RWPE2 (cell line): ENCODE measurements at regions not wholly inside any gene's neighbourhood (a gene's known extent, or its start where the extent isn't known, plus 50 kb on each side); places are given as distances from the start of the nearest gene placed in this dataset.
A peak's percentile ranks its signal among the peaks of the same experiment; 100 is the strongest.
"Not testable (repeated sequence)": the region's sequence is repeated elsewhere in the genome, so short reads cannot be mapped to it uniquely, and the experiment has no call there.

Source experiments
- ATAC-seq: fragments of 200-7000 bp; cut with Tn5 transposase; 3 replicates; pipeline ENCODE4 v1.9.1; 2021; ENCODE audit warnings: low read depth
- DNase-seq: peaks from one replicate; pipeline ENCODE4 v3.0.0-alpha.2; 2020; ENCODE audit warnings: low spot score
- H3K27ac ChIP-seq: fragments of 450-650 bp; 2 replicates; pipeline ENCODE4 v1.5.1; 2017; ENCODE audit warnings: mild to moderate bottlenecking; ENCODE audit not compliant: poor library complexity, severe bottlenecking
- H3K27me3 ChIP-seq: fragments of 250-450 bp; sonication (Bioruptor Pico); 2 replicates; pipeline ENCODE4 v1.5.1; 2021; ENCODE audit warnings: mild to moderate bottlenecking, moderate library complexity; ENCODE audit not compliant: insufficient read depth, poor library complexity, severe bottlenecking
- H3K36me3 ChIP-seq: fragments of 250-450 bp; sonication (Bioruptor Pico); 2 replicates; pipeline ENCODE4 v1.5.1; 2020; ENCODE audit warnings: low read depth, mild to moderate bottlenecking, moderate library complexity
- H3K4me1 ChIP-seq: fragments of 250-450 bp; sonication (Bioruptor Pico); 2 replicates; pipeline ENCODE4 v1.5.1; 2021; ENCODE audit warnings: mild to moderate bottlenecking, moderate library complexity; ENCODE audit not compliant: insufficient read depth, poor library complexity, severe bottlenecking
- H3K4me3 ChIP-seq: fragments of 250-450 bp; sonication (Bioruptor Pico); 2 replicates; pipeline ENCODE4 v1.5.1; 2021; ENCODE audit warnings: mild to moderate bottlenecking, moderate library complexity; ENCODE audit not compliant: severe bottlenecking
- H3K9me3 ChIP-seq: fragments of 250-450 bp; sonication (Bioruptor Pico); 2 replicates; pipeline ENCODE4 v1.5.1; 2021; ENCODE audit warnings: mild to moderate bottlenecking, moderate library complexity; ENCODE audit not compliant: severe bottlenecking
- TF ChIP-seq, protein P1 (sequence below): fragments of 450-650 bp; IDR thresholded peaks from one replicate; pipeline ENCODE4 v1.5.1; 2017; ENCODE audit warnings: mild to moderate bottlenecking, moderate library complexity; ENCODE audit not compliant: poor library complexity, severe bottlenecking

DNA sequence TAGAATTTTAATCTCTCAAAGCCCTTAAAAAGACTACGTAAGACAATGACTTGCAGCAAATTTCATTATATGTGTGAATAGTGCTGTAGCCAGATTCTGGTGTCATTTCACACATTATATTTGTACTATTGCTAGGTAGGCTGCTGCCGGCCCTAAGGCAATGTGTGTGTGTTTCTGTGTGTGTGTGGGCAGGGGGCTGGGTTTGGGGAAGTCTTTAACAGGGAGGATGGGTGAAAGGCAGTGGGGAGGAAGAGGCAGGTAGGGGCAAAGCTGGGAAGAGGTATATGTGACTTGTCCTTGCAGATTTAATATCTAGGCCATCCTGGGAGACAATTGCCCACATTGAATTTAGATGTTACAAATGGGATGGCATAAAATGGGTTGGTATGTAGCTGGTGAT is 130.8 kb downstream of the MACIR start:
- TF ChIP-seq, protein P1, sequence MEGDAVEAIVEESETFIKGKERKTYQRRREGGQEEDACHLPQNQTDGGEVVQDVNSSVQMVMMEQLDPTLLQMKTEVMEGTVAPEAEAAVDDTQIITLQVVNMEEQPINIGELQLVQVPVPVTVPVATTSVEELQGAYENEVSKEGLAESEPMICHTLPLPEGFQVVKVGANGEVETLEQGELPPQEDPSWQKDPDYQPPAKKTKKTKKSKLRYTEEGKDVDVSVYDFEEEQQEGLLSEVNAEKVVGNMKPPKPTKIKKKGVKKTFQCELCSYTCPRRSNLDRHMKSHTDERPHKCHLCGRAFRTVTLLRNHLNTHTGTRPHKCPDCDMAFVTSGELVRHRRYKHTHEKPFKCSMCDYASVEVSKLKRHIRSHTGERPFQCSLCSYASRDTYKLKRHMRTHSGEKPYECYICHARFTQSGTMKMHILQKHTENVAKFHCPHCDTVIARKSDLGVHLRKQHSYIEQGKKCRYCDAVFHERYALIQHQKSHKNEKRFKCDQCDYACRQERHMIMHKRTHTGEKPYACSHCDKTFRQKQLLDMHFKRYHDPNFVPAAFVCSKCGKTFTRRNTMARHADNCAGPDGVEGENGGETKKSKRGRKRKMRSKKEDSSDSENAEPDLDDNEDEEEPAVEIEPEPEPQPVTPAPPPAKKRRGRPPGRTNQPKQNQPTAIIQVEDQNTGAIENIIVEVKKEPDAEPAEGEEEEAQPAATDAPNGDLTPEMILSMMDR: no peak
- DNase-seq (no peak), ATAC-seq (no peak)
- Histone ChIP-seq H3K36me3 (no peaks in the 10 kb centered on the region), H3K4me3 (no peak overlapping the region), H3K27me3 (no peaks in the 10 kb centered on the region), H3K27ac (no peak overlapping the region), H3K9me3 (no peaks in the 10 kb centered on the region), H3K4me1 (no peaks in the 10 kb centered on the region)

DNA sequence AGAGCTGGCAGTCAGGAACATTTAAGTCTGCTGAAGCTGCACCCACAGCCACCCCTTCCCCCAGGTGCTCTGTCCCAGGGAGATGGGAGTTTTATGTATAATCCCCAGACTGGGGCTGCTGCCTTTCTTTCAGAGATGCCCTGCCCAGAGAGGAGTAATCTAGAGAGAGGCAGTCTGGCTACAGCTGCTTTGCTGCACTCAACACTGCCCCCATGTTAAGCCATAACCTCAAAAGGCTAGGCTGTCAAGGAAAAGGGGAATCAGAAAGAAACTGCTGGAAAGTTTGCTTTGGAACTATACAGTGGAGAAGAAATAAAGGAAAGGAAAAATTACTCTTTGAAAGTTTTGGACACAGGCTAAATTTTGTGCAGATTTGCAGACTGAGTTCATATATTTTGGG is 127.2 kb downstream of the MACIR start:
- no peaks in the 10 kb centered on the region for H3K4me1 ChIP-seq
- no peak overlapping the region for H3K27ac ChIP-seq
- ATAC-seq: no peak
- no peaks in the 10 kb centered on the region for H3K9me3 ChIP-seq
- TF ChIP-seq, protein P1: peak; percentile 26
- no peak overlapping the region for H3K4me3 ChIP-seq
- no peak for DNase-seq
- H3K36me3 ChIP-seq: no peaks in the 10 kb centered on the region
- no peaks in the 10 kb centered on the region for H3K27me3 ChIP-seq

DNA sequence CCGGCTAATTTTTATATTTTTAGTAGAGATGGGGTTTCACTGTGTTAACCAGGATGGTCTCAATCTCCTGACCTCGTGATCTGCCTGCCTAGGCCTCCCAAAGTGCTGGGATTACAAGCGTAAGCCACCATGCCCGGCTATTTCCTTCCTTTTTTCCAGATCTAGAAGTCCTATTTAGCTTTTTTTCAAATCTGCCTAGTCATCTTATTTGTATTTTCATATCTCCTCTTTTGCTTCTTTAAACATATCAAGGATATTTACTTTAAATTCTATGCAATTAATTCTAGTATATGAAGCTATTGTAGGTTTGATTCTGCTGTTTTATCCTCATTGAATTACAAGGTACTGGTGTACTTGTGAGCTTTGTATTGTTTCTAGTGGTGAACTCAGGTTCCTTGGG is 119.1 kb downstream of the MACIR start:
- H3K4me1 ChIP-seq, H3K27ac ChIP-seq, H3K4me3 ChIP-seq, DNase-seq, H3K36me3 ChIP-seq, H3K9me3 ChIP-seq, ATAC-seq, H3K27me3 ChIP-seq: not testable (repeated sequence)

DNA sequence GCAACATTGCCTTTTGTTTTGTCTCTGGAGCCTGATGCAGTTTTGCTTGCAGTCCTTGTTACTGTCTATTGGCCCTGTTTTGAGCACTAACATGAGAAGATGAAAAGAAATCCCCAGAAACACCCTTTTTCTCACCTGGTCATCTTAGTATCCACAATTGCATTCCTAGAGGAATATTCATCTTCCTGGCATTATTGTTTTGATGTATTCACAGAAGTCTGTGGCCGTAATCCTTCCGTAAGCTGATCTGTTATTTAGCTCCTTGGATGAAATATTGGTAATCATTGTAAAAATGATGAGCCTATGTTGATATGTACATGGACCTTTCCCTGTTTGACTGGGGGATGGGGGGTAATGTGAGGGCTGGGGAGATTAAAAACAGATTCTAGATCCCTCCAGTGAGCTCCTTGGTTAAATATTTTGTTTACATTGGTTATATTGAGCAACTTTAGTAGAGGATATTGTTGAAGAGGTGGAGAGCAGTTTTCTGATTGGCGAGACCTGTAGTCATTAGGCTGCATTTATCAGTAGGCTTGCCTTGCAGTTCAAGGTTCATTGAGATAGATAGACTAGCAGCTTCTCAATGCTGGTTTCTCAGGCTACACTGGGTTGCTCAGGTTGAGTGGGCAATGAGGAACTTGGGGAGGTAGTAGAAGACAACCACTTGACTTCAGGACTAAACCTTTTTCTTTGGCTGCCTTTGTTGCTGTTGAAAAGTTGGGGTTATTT is 117.5 kb downstream of the MACIR start:
- TF ChIP-seq, protein P1: no peak
- no peak overlapping the region for H3K27ac ChIP-seq

DNA sequence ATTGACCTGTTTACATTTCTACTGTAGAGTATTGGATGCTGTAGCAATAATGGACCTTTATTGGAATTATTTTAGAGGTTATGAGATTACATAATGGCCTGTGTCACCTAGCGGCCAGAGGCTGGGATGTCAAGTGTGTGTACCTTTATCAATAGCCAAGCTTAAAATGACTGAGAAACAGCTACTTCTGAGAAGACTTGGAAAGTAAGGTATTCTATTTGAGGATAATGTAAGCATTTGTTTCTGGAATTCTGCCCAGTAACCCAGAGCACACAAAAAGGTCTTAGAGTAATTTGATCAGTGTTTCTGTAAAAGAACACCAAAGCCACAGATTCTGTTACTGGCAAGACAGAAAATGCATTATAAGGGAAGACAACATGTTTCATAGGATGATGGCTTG is 116.8 kb downstream of the MACIR start:
- ATAC-seq (peak; percentile 48), DNase-seq (no peak)
- Histone ChIP-seq H3K36me3 (no peaks in the 10 kb centered on the region), H3K27ac (no peak overlapping the region), H3K4me3 (no peak overlapping the region), H3K9me3 (no peaks in the 10 kb centered on the region), H3K27me3 (no peaks in the 10 kb centered on the region), H3K4me1 (peaks cover 2% of the 10 kb centered on the region)
- TF ChIP-seq, protein P1: peak; percentile 27

More for the DNA sequence above, 117.5 kb downstream of the MACIR start:
- H3K4me3 ChIP-seq: no peak overlapping the region
- peak; percentile 69 for ATAC-seq
- H3K4me1 ChIP-seq: peaks cover 2% of the 10 kb centered on the region
- DNase-seq: no peak
- no peaks in the 10 kb centered on the region for H3K27me3 ChIP-seq
- H3K9me3 ChIP-seq: no peaks in the 10 kb centered on the region
- no peaks in the 10 kb centered on the region for H3K36me3 ChIP-seq
